ENCODE measurements at regions not wholly inside any gene's neighbourhood (a gene's known extent, or its start where the extent isn't known, plus 50 kb on each side); places are given as distances from the start of the nearest gene placed in this dataset.

GRCh38 chr5:89069591-89069990, 186.6 kb upstream of the MEF2C start:
- TF ChIP-seq CTCF (IDR thresholded peaks at IDR 0.05) (no peak), POLR2A (IDR thresholded peaks at IDR 0.05) (no peak)
